ENCODE measurements at regions not wholly inside any gene's neighbourhood (a gene's known extent, or its start where the extent isn't known, plus 50 kb on each side); places are given as distances from the start of the nearest gene placed in this dataset.

DNA sequence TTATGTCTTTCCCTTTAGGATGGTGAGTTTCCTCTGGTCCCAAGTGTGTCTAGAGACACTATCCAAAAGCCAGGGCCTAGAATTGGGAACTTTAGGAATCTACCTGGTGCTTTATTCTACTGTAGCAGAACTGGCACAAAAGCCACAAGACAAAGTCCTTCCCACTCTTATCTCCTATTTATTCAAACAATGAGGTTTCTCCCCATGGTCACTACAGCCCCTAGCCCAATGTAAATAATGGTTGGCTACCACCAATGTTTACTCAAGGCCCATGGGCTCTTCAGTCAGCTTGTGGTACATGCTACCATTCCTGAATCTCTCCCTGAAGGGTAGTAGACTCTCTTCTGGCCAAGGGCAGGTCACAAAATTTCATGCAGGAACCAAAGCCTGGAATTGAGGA, 789.4 kb upstream of the KIF2B start:
- Histone ChIP-seq H3K9me3 (ENCODE audit: control insufficient read depth in 2 of 2, insufficient read depth in 1 of 2, low read depth in 1 of 2, low read length in 1 of 2) (peaks cover 0 to 4% of the 10 kb centered on the region in 2 donors), H3K4me1 (ENCODE audit: control insufficient read depth in 3 of 3, insufficient read depth in 2 of 3, low read depth in 1 of 3, low read length in 2 of 3) (no peaks in the 10 kb centered on the region), H3K27ac (ENCODE audit: low read depth in 1 of 3, low read length in 2 of 3) (no peak overlapping the region), H3K4me3 (ENCODE audit: low read depth in 1 of 3, low read length in 3 of 3) (no peak overlapping the region), H3K36me3 (ENCODE audit: control insufficient read depth in 3 of 3, insufficient read depth in 2 of 3, low read depth in 1 of 3, low read length in 3 of 3) (no peaks in the 10 kb centered on the region), H3K27me3 (ENCODE audit: control insufficient read depth in 3 of 3, insufficient read depth in 3 of 3, low read length in 3 of 3) (no peaks in the 10 kb centered on the region)
- DNase-seq (no peak), FAIRE-seq (no peak)

DNA sequence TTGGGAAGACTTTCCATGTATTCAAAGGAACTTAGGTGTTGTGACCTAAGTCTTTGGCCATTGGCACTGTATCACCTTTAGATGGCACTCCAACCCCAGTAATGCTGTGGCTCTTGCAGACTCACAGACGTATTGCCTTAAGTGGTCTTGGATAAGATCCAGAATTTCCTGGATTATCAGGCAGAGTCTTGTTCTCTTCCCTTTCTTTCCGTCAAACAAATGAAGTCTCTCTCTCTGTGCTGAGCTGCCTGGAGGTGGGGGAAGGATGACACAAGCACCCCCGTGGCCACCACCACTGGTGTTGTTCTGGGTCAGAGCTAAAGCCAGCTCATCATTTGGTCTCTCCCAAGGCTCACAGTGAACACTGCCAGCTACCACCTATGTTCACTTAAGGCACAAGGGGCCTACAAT, 789.9 kb upstream of the KIF2B start:
- Histone ChIP-seq H3K27ac (ENCODE audit: low read depth in 1 of 3, low read length in 2 of 3) (no peak overlapping the region), H3K36me3 (ENCODE audit: control insufficient read depth in 3 of 3, insufficient read depth in 2 of 3, low read depth in 1 of 3, low read length in 3 of 3) (no peaks in the 10 kb centered on the region), H3K4me3 (ENCODE audit: low read depth in 1 of 3, low read length in 3 of 3) (no peak overlapping the region), H3K9me3 (ENCODE audit: control insufficient read depth in 2 of 2, insufficient read depth in 1 of 2, low read depth in 1 of 2, low read length in 1 of 2) (peaks cover 0 to 4% of the 10 kb centered on the region in 2 donors), H3K27me3 (ENCODE audit: control insufficient read depth in 3 of 3, insufficient read depth in 3 of 3, low read length in 3 of 3) (no peaks in the 10 kb centered on the region), H3K4me1 (ENCODE audit: control insufficient read depth in 3 of 3, insufficient read depth in 2 of 3, low read depth in 1 of 3, low read length in 2 of 3) (no peaks in the 10 kb centered on the region)
- DNase-seq (peak; percentile 30 to 59), FAIRE-seq (no peak)
- 11 to 29% (median 13%) methylated on average over 3 of the region's 3 CpGs for WGBS, 3 donors

DNA sequence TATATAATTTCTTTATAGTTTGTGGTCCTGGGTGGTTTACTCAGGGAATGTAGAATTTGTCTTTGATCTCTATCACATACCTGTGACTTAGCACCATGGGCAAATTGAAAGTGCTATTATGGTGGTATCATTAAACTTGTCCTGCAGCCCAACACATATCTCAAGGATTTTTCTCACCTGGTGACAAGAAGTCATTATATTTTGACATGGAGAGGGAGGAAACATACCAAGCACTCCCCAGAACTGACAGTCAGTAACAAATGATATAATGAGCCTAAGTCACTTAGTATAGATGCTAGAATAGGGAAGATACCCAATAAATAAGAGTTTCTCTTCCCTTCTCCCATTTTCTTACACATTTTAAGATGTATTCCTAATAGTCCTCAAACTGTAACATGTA, 805.5 kb upstream of the KIF2B start:
- Histone ChIP-seq H3K4me1 (ENCODE audit: control insufficient read depth in 3 of 3, insufficient read depth in 2 of 3, low read depth in 1 of 3, low read length in 2 of 3) (no peaks in the 10 kb centered on the region), H3K9me3 (ENCODE audit: control insufficient read depth in 2 of 2, insufficient read depth in 1 of 2, low read depth in 1 of 2, low read length in 1 of 2) (peaks cover 4 to 7% of the 10 kb centered on the region in 2 donors), H3K27ac (ENCODE audit: low read depth in 1 of 3, low read length in 2 of 3) (no peak overlapping the region), H3K36me3 (ENCODE audit: control insufficient read depth in 3 of 3, insufficient read depth in 2 of 3, low read depth in 1 of 3, low read length in 3 of 3) (no peaks in the 10 kb centered on the region), H3K4me3 (ENCODE audit: low read depth in 1 of 3, low read length in 3 of 3) (no peak overlapping the region), H3K27me3 (ENCODE audit: control insufficient read depth in 3 of 3, insufficient read depth in 3 of 3, low read length in 3 of 3) (no peaks in the 10 kb centered on the region)
- no peak for FAIRE-seq
- no peak for DNase-seq

DNA sequence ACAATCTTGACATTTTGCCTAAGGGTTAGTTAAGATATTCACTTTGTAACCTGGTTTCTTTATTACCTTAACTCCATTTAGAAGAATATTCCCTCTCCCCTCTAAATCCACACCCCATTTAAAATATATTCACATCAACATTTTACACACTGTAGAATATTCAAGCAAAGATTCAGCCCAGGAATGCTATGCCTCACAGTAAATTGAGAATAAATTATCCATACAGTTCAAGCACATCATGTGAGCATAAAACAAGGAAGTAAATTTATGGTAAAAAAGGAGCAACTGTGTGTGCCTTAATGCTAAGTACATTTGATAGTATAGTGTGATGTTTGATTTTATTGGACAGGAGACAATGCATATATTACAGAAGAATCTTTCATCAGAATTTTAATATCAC, 806.6 kb upstream of the KIF2B start:
- Histone ChIP-seq H3K27me3 (ENCODE audit: control insufficient read depth in 3 of 3, insufficient read depth in 3 of 3, low read length in 3 of 3) (no peaks in the 10 kb centered on the region), H3K4me1 (ENCODE audit: control insufficient read depth in 3 of 3, insufficient read depth in 2 of 3, low read depth in 1 of 3, low read length in 2 of 3) (no peaks in the 10 kb centered on the region), H3K36me3 (ENCODE audit: control insufficient read depth in 3 of 3, insufficient read depth in 2 of 3, low read depth in 1 of 3, low read length in 3 of 3) (no peaks in the 10 kb centered on the region), H3K4me3 (ENCODE audit: low read depth in 1 of 3, low read length in 3 of 3) (no peak overlapping the region), H3K9me3 (ENCODE audit: control insufficient read depth in 2 of 2, insufficient read depth in 1 of 2, low read depth in 1 of 2, low read length in 1 of 2) (peaks cover 4 to 7% of the 10 kb centered on the region in 2 donors), H3K27ac (ENCODE audit: low read depth in 1 of 3, low read length in 2 of 3) (no peak overlapping the region)
- no peak for DNase-seq
- no peak for FAIRE-seq

DNA sequence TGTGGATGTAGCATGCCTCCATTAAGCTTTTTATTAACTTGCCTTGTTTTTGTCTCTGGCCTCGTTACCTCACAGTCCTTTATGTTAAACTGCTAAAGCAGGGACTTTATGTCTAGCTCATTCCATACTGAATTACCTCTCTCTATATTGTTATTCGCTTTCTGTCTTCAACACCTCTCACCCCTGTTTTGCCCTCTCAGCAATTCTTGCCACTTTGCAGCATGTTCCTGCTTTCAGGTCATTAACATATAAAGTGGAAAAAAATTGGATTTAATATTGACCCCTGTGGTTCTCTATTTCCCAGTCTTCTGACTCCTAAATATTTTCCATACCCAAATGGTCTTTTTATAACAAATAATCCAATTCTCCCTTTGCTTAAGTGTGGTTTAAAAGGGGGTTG, 810.4 kb upstream of the KIF2B start:
- H3K4me3 ChIP-seq (ENCODE audit: low read depth in 1 of 3, low read length in 3 of 3), result no peak overlapping the region
- H3K27ac ChIP-seq (ENCODE audit: low read depth in 1 of 3, low read length in 2 of 3), result no peak overlapping the region
- FAIRE-seq (no peak), DNase-seq (no peak)
- 78 to 79% (median 78%) methylated on average over 2 of the region's 2 CpGs for WGBS, 3 donors
- H3K27me3 ChIP-seq (ENCODE audit: control insufficient read depth in 3 of 3, insufficient read depth in 3 of 3, low read length in 3 of 3), result no peaks in the 10 kb centered on the region
- H3K9me3 ChIP-seq (ENCODE audit: control insufficient read depth in 2 of 2, insufficient read depth in 1 of 2, low read depth in 1 of 2, low read length in 1 of 2), result no peaks in the 10 kb centered on the region
- no peaks in the 10 kb centered on the region for H3K4me1 ChIP-seq (ENCODE audit: control insufficient read depth in 3 of 3, insufficient read depth in 2 of 3, low read depth in 1 of 3, low read length in 2 of 3)
- H3K36me3 ChIP-seq (ENCODE audit: control insufficient read depth in 3 of 3, insufficient read depth in 2 of 3, low read depth in 1 of 3, low read length in 3 of 3), result no peaks in the 10 kb centered on the region

DNA sequence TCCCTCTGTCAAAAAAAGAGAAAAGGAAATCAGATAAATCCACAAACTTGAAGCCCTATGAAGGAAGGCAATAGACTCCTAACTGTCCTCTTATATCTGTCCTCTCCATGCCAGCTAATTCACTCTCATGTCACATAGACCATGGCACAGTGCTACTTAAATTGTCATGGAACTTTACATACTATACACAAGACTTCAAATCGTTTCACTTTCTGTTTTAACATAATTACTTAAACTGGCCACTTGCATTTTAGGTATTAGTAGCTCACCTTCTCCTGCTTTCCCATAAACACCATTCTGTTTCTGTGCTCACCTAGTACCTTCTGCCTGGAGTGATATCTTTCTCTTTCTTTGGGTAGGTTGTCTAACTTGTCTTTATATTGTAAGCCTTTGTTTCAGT, 816.7 kb upstream of the KIF2B start:
- no peak for FAIRE-seq
- 14 to 46% (median 37%) methylated on average over 1 of the region's 1 CpG for WGBS, 3 donors
- no peaks in the 10 kb centered on the region for H3K36me3 ChIP-seq (ENCODE audit: control insufficient read depth in 3 of 3, insufficient read depth in 2 of 3, low read depth in 1 of 3, low read length in 3 of 3)

DNA sequence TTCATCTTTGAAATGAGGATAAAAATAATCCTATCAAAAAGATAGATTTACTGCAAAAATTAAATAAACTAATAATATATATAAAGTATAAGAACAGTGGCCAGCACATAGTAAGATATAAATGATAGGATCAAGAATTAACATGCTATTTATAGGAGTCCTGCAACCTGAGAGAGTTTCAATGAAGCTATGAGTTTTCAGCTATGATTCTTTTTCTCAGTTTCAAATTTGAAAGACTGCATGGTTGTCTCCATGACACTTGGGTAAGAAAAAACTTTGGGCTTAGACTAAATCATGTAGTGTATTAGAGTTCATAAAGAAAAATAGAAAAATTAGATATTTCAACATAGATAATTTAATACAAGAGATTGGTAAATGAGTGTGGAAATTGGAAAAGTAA, 817.8 kb upstream of the KIF2B start:
- no peaks in the 10 kb centered on the region for H3K36me3 ChIP-seq (ENCODE audit: control insufficient read depth in 3 of 3, insufficient read depth in 2 of 3, low read depth in 1 of 3, low read length in 3 of 3)
- DNase-seq (no peak), FAIRE-seq (no peak)
- H3K27me3 ChIP-seq (ENCODE audit: control insufficient read depth in 3 of 3, insufficient read depth in 3 of 3, low read length in 3 of 3), result no peaks in the 10 kb centered on the region
- no peak overlapping the region for H3K4me3 ChIP-seq (ENCODE audit: low read depth in 1 of 3, low read length in 3 of 3)
- H3K4me1 ChIP-seq (ENCODE audit: control insufficient read depth in 3 of 3, insufficient read depth in 2 of 3, low read depth in 1 of 3, low read length in 2 of 3), result no peaks in the 10 kb centered on the region
- H3K9me3 ChIP-seq (ENCODE audit: control insufficient read depth in 2 of 2, insufficient read depth in 1 of 2, low read depth in 1 of 2, low read length in 1 of 2), result no peaks in the 10 kb centered on the region
- no peak overlapping the region for H3K27ac ChIP-seq (ENCODE audit: low read depth in 1 of 3, low read length in 2 of 3)

More for the DNA sequence above, 816.7 kb upstream of the KIF2B start:
- Histone ChIP-seq H3K9me3 (ENCODE audit: control insufficient read depth in 2 of 2, insufficient read depth in 1 of 2, low read depth in 1 of 2, low read length in 1 of 2) (no peaks in the 10 kb centered on the region), H3K27ac (ENCODE audit: low read depth in 1 of 3, low read length in 2 of 3) (no peak overlapping the region), H3K4me1 (ENCODE audit: control insufficient read depth in 3 of 3, insufficient read depth in 2 of 3, low read depth in 1 of 3, low read length in 2 of 3) (no peaks in the 10 kb centered on the region), H3K27me3 (ENCODE audit: control insufficient read depth in 3 of 3, insufficient read depth in 3 of 3, low read length in 3 of 3) (no peaks in the 10 kb centered on the region), H3K4me3 (ENCODE audit: low read depth in 1 of 3, low read length in 3 of 3) (no peak overlapping the region)
- peak in 1 of 2 donors; percentile 1 for DNase-seq

DNA sequence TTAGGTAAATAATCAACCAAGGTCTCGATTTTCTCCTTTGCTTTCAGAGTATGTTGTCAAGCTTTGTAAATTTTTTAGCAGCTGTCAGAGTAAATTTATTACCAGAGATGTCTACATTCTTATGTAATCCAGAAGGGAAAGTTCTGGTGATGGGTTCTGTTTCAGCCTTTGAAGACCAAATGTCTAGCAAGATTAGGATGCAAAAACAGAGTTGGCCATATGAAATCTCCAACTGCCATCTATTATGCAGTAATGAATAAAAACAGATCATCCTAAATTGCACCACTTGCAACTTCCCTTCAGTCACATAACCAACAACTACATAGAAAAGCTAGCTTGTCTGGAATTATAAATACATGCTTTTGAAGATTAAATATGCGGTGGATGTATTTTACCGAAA, 826.8 kb upstream of the KIF2B start:
- no peak overlapping the region for H3K27ac ChIP-seq (ENCODE audit: low read depth in 1 of 3, low read length in 2 of 3)
- H3K9me3 ChIP-seq (ENCODE audit: control insufficient read depth in 2 of 2, insufficient read depth in 1 of 2, low read depth in 1 of 2, low read length in 1 of 2), result peaks cover 0 to 10% of the 10 kb centered on the region in 2 donors
- FAIRE-seq (no peak), DNase-seq (no peak)
- H3K36me3 ChIP-seq (ENCODE audit: control insufficient read depth in 3 of 3, insufficient read depth in 2 of 3, low read depth in 1 of 3, low read length in 3 of 3), result no peaks in the 10 kb centered on the region
- H3K27me3 ChIP-seq (ENCODE audit: control insufficient read depth in 3 of 3, insufficient read depth in 3 of 3, low read length in 3 of 3), result no peaks in the 10 kb centered on the region
- no peaks in the 10 kb centered on the region for H3K4me1 ChIP-seq (ENCODE audit: control insufficient read depth in 3 of 3, insufficient read depth in 2 of 3, low read depth in 1 of 3, low read length in 2 of 3)
- WGBS, 3 donors, result 66 to 75% (median 67%) methylated on average over 3 of the region's 3 CpGs
- H3K4me3 ChIP-seq (ENCODE audit: low read depth in 1 of 3, low read length in 3 of 3), result no peak overlapping the region

DNA sequence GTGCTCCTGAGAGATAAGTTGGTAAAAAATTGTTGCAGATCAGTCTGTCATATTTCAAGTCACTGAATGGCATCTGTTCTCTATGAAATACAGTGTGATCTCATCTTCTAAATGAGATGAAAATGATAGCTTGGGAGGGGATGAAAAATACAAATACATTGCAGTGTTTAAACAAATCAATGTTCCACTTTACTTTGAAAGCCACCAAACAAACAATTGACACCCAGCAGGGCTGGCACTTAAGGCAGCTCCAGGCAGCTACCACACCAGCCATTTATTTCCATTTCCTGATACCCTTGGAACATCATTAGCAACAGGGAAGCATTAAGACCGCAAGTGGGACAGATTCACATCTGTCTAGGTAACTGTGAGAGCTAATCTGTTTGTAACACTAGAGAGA, 827.6 kb upstream of the KIF2B start:
- Histone ChIP-seq H3K4me3 (ENCODE audit: low read depth in 1 of 3, low read length in 3 of 3) (no peak overlapping the region), H3K27ac (ENCODE audit: low read depth in 1 of 3, low read length in 2 of 3) (no peak overlapping the region)

More for the DNA sequence above, 827.6 kb upstream of the KIF2B start:
- FAIRE-seq (no peak), DNase-seq (no peak)
- Histone ChIP-seq H3K36me3 (ENCODE audit: control insufficient read depth in 3 of 3, insufficient read depth in 2 of 3, low read depth in 1 of 3, low read length in 3 of 3) (no peaks in the 10 kb centered on the region), H3K27me3 (ENCODE audit: control insufficient read depth in 3 of 3, insufficient read depth in 3 of 3, low read length in 3 of 3) (no peaks in the 10 kb centered on the region), H3K9me3 (ENCODE audit: control insufficient read depth in 2 of 2, insufficient read depth in 1 of 2, low read depth in 1 of 2, low read length in 1 of 2) (peaks cover 0 to 10% of the 10 kb centered on the region in 2 donors), H3K4me1 (ENCODE audit: control insufficient read depth in 3 of 3, insufficient read depth in 2 of 3, low read depth in 1 of 3, low read length in 2 of 3) (no peaks in the 10 kb centered on the region)
- 67 to 95% (median 75%) methylated on average over 1 of the region's 1 CpG for WGBS, 3 donors

Measured in small intestine (tissue), 7 donors.